ENCODE measurements at regions not wholly inside any gene's neighbourhood (a gene's known extent, or its start where the extent isn't known, plus 50 kb on each side); places are given as distances from the start of the nearest gene placed in this dataset.

DNA sequence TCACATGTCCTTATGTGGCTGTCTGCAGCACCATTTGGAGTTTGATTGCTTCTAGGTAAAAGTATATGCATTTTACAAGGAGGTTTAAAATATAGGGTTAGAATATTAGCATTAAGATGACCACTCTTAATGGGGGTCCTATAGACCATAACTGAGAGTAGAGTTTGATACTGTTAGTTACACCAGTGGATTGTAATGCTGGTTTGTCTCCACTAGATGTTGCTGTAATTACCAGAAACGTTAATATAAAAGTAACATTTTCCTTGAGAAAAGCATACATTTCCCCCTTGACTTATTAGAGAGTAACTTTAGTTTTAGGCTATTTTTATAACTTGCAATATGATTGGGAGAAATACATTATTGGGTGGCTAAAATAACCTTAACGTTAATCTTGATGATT lies 93.0 kb downstream of the ZXDA start:
- no peaks in the 10 kb centered on the region for H3K79me1 ChIP-seq (ENCODE audit: low read length)
- no peak overlapping the region for H3K4ac ChIP-seq (ENCODE audit: low read depth, low read length)
- WGBS (ENCODE audit: extremely low coverage, insufficient coverage, insufficient read length): no CpG with 5 or more reads among the region's 2 CpGs

DNA sequence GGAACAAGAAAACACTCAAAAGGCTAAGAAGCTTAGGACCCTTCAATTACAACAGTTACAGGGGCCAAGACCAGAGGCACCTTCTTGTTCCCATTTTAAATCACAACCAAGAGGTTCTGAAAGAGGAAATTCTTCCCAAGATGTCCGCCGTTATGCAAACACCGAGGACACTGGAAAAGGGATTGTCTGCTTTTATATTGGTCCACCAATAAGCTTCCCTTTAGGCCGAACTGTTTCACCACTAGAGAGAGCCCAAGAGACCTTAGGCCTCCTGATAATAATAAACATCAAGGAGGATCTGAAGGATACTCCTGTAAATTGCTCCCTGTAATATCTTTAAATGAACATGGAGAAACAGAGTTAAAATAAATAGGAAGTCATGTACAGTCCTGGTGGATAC lies 92.6 kb upstream of the NLRP2B start:
- H3K79me1 ChIP-seq (ENCODE audit: low read length): no peaks in the 10 kb centered on the region
- H3K18ac ChIP-seq (ENCODE audit: low read length): no peak overlapping the region
- no peak overlapping the region for H3K27ac ChIP-seq (ENCODE audit: low read depth, low read length)
- no peaks in the 10 kb centered on the region for H3K27me3 ChIP-seq (ENCODE audit: insufficient read depth, low read length)
- H2AK5ac ChIP-seq (ENCODE audit: low read length): no peak overlapping the region
- H3K9me3 ChIP-seq (ENCODE audit: insufficient read depth, low read depth, low read length): no peaks in the 10 kb centered on the region
- no peak overlapping the region for H3K23ac ChIP-seq (ENCODE audit: low read length)
- H3K79me2 ChIP-seq (ENCODE audit: control insufficient read depth, insufficient read depth, low read length, poor library complexity): no peaks in the 10 kb centered on the region
- no CpG with 5 or more reads among the region's 4 CpGs for WGBS (ENCODE audit: extremely low coverage, insufficient coverage, insufficient read length)
- H2BK5ac ChIP-seq (ENCODE audit: low read depth, low read length, poor library complexity): no peak overlapping the region
- no peak overlapping the region for H3K9ac ChIP-seq (ENCODE audit: low read length)
- no peak overlapping the region for H2BK120ac ChIP-seq (ENCODE audit: insufficient read depth, low read length, poor library complexity)
- no peak overlapping the region for H4K8ac ChIP-seq (ENCODE audit: low read depth, low read length)
- no peak overlapping the region for H3K4me3 ChIP-seq (ENCODE audit: low read depth, low read length)
- no peak overlapping the region for H3K4ac ChIP-seq (ENCODE audit: low read depth, low read length)
- no peak overlapping the region for H3K4me2 ChIP-seq (ENCODE audit: low read length)
- no peaks in the 10 kb centered on the region for H3K4me1 ChIP-seq (ENCODE audit: control insufficient read depth in 1 of 2, insufficient read depth in 2 of 2, low read length in 2 of 2)
- H3K14ac ChIP-seq (ENCODE audit: low read length): no peak overlapping the region
- H4K91ac ChIP-seq (ENCODE audit: low read depth, low read length): no peak overlapping the region
- H2AFZ ChIP-seq (ENCODE audit: insufficient read depth, low read length, poor library complexity): no peak overlapping the region
- no peaks in the 10 kb centered on the region for H3K36me3 ChIP-seq (ENCODE audit: control insufficient read depth in 1 of 2, insufficient read depth in 2 of 2, low read length in 2 of 2)
- DNase-seq: no peak
- H2BK12ac ChIP-seq (ENCODE audit: low read length): no peak overlapping the region
- H4K12ac ChIP-seq (ENCODE audit: low read depth, low read length): no peak overlapping the region

More for the DNA sequence above, 93.0 kb downstream of the ZXDA start:
- Histone ChIP-seq H2AK5ac (ENCODE audit: low read length) (no peak overlapping the region), H3K18ac (ENCODE audit: low read length) (no peak overlapping the region), H2BK5ac (ENCODE audit: low read depth, low read length, poor library complexity) (no peak overlapping the region), H3K79me2 (ENCODE audit: control insufficient read depth, insufficient read depth, low read length, poor library complexity) (no peaks in the 10 kb centered on the region), H3K14ac (ENCODE audit: low read length) (no peak overlapping the region), H4K91ac (ENCODE audit: low read depth, low read length) (no peak overlapping the region), H3K36me3 (ENCODE audit: control insufficient read depth in 1 of 2, insufficient read depth in 2 of 2, low read length in 2 of 2) (no peaks in the 10 kb centered on the region), H2AFZ (ENCODE audit: insufficient read depth, low read length, poor library complexity) (no peak overlapping the region), H3K4me3 (ENCODE audit: low read depth, low read length) (no peak overlapping the region), H3K23ac (ENCODE audit: low read length) (no peak overlapping the region), H3K9me3 (ENCODE audit: insufficient read depth, low read depth, low read length) (peaks cover 6% of the 10 kb centered on the region), H3K27me3 (ENCODE audit: insufficient read depth, low read length) (no peaks in the 10 kb centered on the region), H3K9ac (ENCODE audit: low read length) (no peak overlapping the region), H2BK12ac (ENCODE audit: low read length) (no peak overlapping the region), H4K12ac (ENCODE audit: low read depth, low read length) (no peak overlapping the region), H3K4me1 (ENCODE audit: control insufficient read depth in 1 of 2, insufficient read depth in 2 of 2, low read length in 2 of 2) (no peaks in the 10 kb centered on the region), H2BK120ac (ENCODE audit: insufficient read depth, low read length, poor library complexity) (no peak overlapping the region), H4K8ac (ENCODE audit: low read depth, low read length) (no peak overlapping the region), H3K27ac (ENCODE audit: low read depth, low read length) (no peak overlapping the region), H3K4me2 (ENCODE audit: low read length) (no peak overlapping the region)
- no peak for DNase-seq

DNA sequence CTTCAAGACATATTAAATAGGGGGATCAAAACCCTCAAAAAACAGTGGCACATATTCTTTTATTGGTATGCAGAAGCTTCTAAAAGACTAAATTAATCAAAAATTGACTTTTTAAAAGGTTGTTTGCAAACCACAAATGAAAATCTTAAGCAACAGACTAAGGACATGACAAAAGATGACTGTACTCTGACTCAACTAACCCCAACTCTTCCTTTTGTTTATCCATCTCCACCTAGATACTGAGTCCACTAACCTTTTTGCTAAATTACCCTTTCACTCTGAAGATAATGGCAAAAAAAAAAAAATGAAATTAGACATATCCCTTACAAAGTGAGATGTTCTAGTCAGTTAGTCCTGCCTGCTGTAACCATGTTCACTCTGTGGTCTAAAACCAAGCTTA lies 91.6 kb upstream of the NLRP2B start:
- no peak overlapping the region for H2BK12ac ChIP-seq (ENCODE audit: low read length)
- no peak overlapping the region for H4K8ac ChIP-seq (ENCODE audit: low read depth, low read length)
- H2BK5ac ChIP-seq (ENCODE audit: low read depth, low read length, poor library complexity): no peak overlapping the region
- DNase-seq: no peak
- H3K9me3 ChIP-seq (ENCODE audit: insufficient read depth, low read depth, low read length): no peaks in the 10 kb centered on the region
- H4K91ac ChIP-seq (ENCODE audit: low read depth, low read length): no peak overlapping the region
- no peak overlapping the region for H3K9ac ChIP-seq (ENCODE audit: low read length)
- H3K4me3 ChIP-seq (ENCODE audit: low read depth, low read length): no peak overlapping the region
- H3K27me3 ChIP-seq (ENCODE audit: insufficient read depth, low read length): no peaks in the 10 kb centered on the region
- no peak overlapping the region for H4K12ac ChIP-seq (ENCODE audit: low read depth, low read length)
- H3K14ac ChIP-seq (ENCODE audit: low read length): no peak overlapping the region
- no peak overlapping the region for H3K4me2 ChIP-seq (ENCODE audit: low read length)
- no peak overlapping the region for H3K18ac ChIP-seq (ENCODE audit: low read length)
- H3K4me1 ChIP-seq (ENCODE audit: control insufficient read depth in 1 of 2, insufficient read depth in 2 of 2, low read length in 2 of 2): no peaks in the 10 kb centered on the region
- no peak overlapping the region for H3K4ac ChIP-seq (ENCODE audit: low read depth, low read length)
- H3K27ac ChIP-seq (ENCODE audit: low read depth, low read length): no peak overlapping the region
- no peaks in the 10 kb centered on the region for H3K79me1 ChIP-seq (ENCODE audit: low read length)
- H2AFZ ChIP-seq (ENCODE audit: insufficient read depth, low read length, poor library complexity): no peak overlapping the region
- no peak overlapping the region for H3K23ac ChIP-seq (ENCODE audit: low read length)
- H3K79me2 ChIP-seq (ENCODE audit: control insufficient read depth, insufficient read depth, low read length, poor library complexity): no peaks in the 10 kb centered on the region
- no peaks in the 10 kb centered on the region for H3K36me3 ChIP-seq (ENCODE audit: control insufficient read depth in 1 of 2, insufficient read depth in 2 of 2, low read length in 2 of 2)
- no peak overlapping the region for H2AK5ac ChIP-seq (ENCODE audit: low read length)
- no peak overlapping the region for H2BK120ac ChIP-seq (ENCODE audit: insufficient read depth, low read length, poor library complexity)

DNA sequence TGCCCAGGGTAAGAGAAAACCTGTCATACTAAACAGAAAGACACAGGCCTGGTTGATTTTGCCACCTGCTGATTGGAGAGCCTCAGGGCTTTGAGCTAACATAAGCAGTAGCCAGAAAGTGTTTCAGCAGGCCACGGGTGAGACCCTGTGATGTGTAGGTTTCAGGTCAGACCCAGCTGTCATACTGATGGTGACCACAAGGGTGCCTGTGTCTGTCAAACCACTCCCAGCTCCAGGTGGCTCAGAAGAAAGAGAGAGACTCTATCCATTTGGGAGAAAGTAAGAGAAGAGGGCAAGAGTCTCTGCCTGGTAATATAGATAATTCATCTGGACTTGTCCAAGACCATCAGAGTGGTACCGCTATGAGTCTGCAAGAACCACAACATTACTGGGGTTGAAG lies 72.8 kb upstream of the NLRP2B start:
- Histone ChIP-seq H3K9me3 (ENCODE audit: insufficient read depth, low read depth, low read length) (no peaks in the 10 kb centered on the region), H3K4me2 (ENCODE audit: low read length) (no peak overlapping the region), H3K4me3 (ENCODE audit: low read depth, low read length) (no peak overlapping the region), H3K4ac (ENCODE audit: low read depth, low read length) (no peak overlapping the region), H2AK5ac (ENCODE audit: low read length) (no peak overlapping the region), H3K27ac (ENCODE audit: low read depth, low read length) (no peak overlapping the region), H2AFZ (ENCODE audit: insufficient read depth, low read length, poor library complexity) (no peak overlapping the region), H2BK12ac (ENCODE audit: low read length) (no peak overlapping the region), H3K18ac (ENCODE audit: low read length) (no peak overlapping the region), H3K79me2 (ENCODE audit: control insufficient read depth, insufficient read depth, low read length, poor library complexity) (no peaks in the 10 kb centered on the region), H3K36me3 (ENCODE audit: control insufficient read depth in 1 of 2, insufficient read depth in 2 of 2, low read length in 2 of 2) (no peaks in the 10 kb centered on the region), H3K9ac (ENCODE audit: low read length) (no peak overlapping the region), H3K14ac (ENCODE audit: low read length) (no peak overlapping the region), H3K23ac (ENCODE audit: low read length) (no peak overlapping the region), H3K4me1 (ENCODE audit: control insufficient read depth in 1 of 2, insufficient read depth in 2 of 2, low read length in 2 of 2) (no peaks in the 10 kb centered on the region), H4K8ac (ENCODE audit: low read depth, low read length) (no peak overlapping the region), H2BK5ac (ENCODE audit: low read depth, low read length, poor library complexity) (no peak overlapping the region), H3K79me1 (ENCODE audit: low read length) (no peaks in the 10 kb centered on the region), H2BK120ac (ENCODE audit: insufficient read depth, low read length, poor library complexity) (no peak overlapping the region), H4K91ac (ENCODE audit: low read depth, low read length) (no peak overlapping the region), H4K12ac (ENCODE audit: low read depth, low read length) (no peak overlapping the region), H3K27me3 (ENCODE audit: insufficient read depth, low read length) (no peaks in the 10 kb centered on the region)
- no peak for DNase-seq
- WGBS (ENCODE audit: extremely low coverage, insufficient coverage, insufficient read length): no CpG with 5 or more reads among the region's 2 CpGs

DNA sequence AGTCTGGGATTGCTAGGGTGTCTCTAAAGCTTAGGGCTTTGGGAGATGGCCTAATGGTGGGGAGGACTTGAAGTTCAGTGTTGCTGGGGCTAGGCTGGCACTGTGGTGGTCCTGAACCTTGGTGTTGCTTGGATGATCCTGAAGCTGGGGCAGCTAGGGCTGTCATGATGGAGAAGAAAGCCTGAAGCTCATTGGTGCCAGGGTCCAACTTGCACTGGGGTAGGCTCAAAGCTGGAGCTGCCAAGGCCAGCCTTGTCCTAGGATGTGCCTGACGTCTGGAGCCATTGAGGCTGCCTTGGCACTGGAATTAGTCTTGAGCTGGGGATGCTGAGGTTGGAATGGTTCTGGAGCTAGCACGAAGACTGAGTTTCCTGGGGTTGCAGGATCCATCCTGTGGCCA lies 61.0 kb upstream of the NLRP2B start:
- no peak overlapping the region for H3K9ac ChIP-seq (ENCODE audit: low read length)
- no peak overlapping the region for H3K23ac ChIP-seq (ENCODE audit: low read length)
- no peak overlapping the region for H3K18ac ChIP-seq (ENCODE audit: low read length)
- DNase-seq: no peak
- H3K79me2 ChIP-seq (ENCODE audit: control insufficient read depth, insufficient read depth, low read length, poor library complexity): no peaks in the 10 kb centered on the region
- no peak overlapping the region for H3K4ac ChIP-seq (ENCODE audit: low read depth, low read length)
- H3K4me2 ChIP-seq (ENCODE audit: low read length): no peak overlapping the region
- H3K4me1 ChIP-seq (ENCODE audit: control insufficient read depth in 1 of 2, insufficient read depth in 2 of 2, low read length in 2 of 2): no peaks in the 10 kb centered on the region
- H4K12ac ChIP-seq (ENCODE audit: low read depth, low read length): no peak overlapping the region
- no peak overlapping the region for H3K27ac ChIP-seq (ENCODE audit: low read depth, low read length)
- H4K91ac ChIP-seq (ENCODE audit: low read depth, low read length): no peak overlapping the region
- no peak overlapping the region for H2AFZ ChIP-seq (ENCODE audit: insufficient read depth, low read length, poor library complexity)
- WGBS (ENCODE audit: extremely low coverage, insufficient coverage, insufficient read length): no CpG with 5 or more reads among the region's 2 CpGs
- H2BK12ac ChIP-seq (ENCODE audit: low read length): no peak overlapping the region
- H3K14ac ChIP-seq (ENCODE audit: low read length): no peak overlapping the region
- H3K9me3 ChIP-seq (ENCODE audit: insufficient read depth, low read depth, low read length): peaks cover 4% of the 10 kb centered on the region
- H2BK5ac ChIP-seq (ENCODE audit: low read depth, low read length, poor library complexity): no peak overlapping the region
- no peaks in the 10 kb centered on the region for H3K36me3 ChIP-seq (ENCODE audit: control insufficient read depth in 1 of 2, insufficient read depth in 2 of 2, low read length in 2 of 2)
- no peak overlapping the region for H3K4me3 ChIP-seq (ENCODE audit: low read depth, low read length)
- no peaks in the 10 kb centered on the region for H3K27me3 ChIP-seq (ENCODE audit: insufficient read depth, low read length)
- H2AK5ac ChIP-seq (ENCODE audit: low read length): no peak overlapping the region
- no peaks in the 10 kb centered on the region for H3K79me1 ChIP-seq (ENCODE audit: low read length)
- H4K8ac ChIP-seq (ENCODE audit: low read depth, low read length): no peak overlapping the region
- no peak overlapping the region for H2BK120ac ChIP-seq (ENCODE audit: insufficient read depth, low read length, poor library complexity)
